ENCODE measurements at regions not wholly inside any gene's neighbourhood (a gene's known extent, or its start where the extent isn't known, plus 50 kb on each side); places are given as distances from the start of the nearest gene placed in this dataset.

- ChIA-PET POLR2A (no interaction called here), CTCF (no interaction called here), RAD21 (ENCODE audit: low non-redundant PET in 1 of 2, low total read pairs in 2 of 2, uncharacterized antibody in 2 of 2, unreplicated experiment in 2 of 2) (no interaction called here)
- Histone ChIP-seq H4K20me1 (ENCODE audit: insufficient read depth) (no peaks in the 10 kb centered on the region), H3K4me1 (ENCODE audit: control insufficient read depth in 1 of 2, insufficient read depth in 2 of 2, low read length in 2 of 2) (no peaks in the 10 kb centered on the region), H3K9me2 (ENCODE audit: insufficient read depth) (no peaks in the 10 kb centered on the region), H3K4me2 (ENCODE audit: low read length) (no peak overlapping the region), H3K27ac (ENCODE audit: low read depth, low read length) (no peak overlapping the region), H3K27me3 (ENCODE audit: insufficient read depth, low read length) (no peaks in the 10 kb centered on the region), H2AFZ (ENCODE audit: low read depth, low read length, poor library complexity, severe bottlenecking) (no peak overlapping the region), H3K79me2 (ENCODE audit: insufficient read depth, low read length) (no peaks in the 10 kb centered on the region), H3K9ac (ENCODE audit: low read length) (no peak overlapping the region), H3K9me3 (ENCODE audit: control insufficient read depth in 1 of 2, insufficient read depth in 1 of 2, low read depth in 1 of 2, low read length in 2 of 2) (peaks cover 4 to 11% of the 10 kb centered on the region in 2 experiments; a peak in 2 of 4 replicates), H3K36me3 (ENCODE audit: control insufficient read depth in 1 of 2, insufficient read depth in 2 of 2, low read length in 2 of 2) (no peaks in the 10 kb centered on the region), H3K4me3 (replicated peaks in 1 of 2; ENCODE audit: low read depth in 1 of 2, low read length in 2 of 2) (no peak overlapping the region)
- BruUV-seq (replicated peaks), result no TSS peak
- DNase-seq (ENCODE audit: low read depth, low spot score) (no peak), ATAC-seq (no peak)
- TF ChIP-seq CEBPB (IDR thresholded peaks at IDR 0.05; ENCODE audit: low read depth), result no peak
- TF ChIP-seq EGR1 (IDR thresholded peaks at IDR 0.05; ENCODE audit: low read depth), result no peak
- TF ChIP-seq JUND (IDR thresholded peaks at IDR 0.05), result no peak
- no peak for TF ChIP-seq ATF3 (IDR thresholded peaks at IDR 0.05)
- TF ChIP-seq, protein P1, sequence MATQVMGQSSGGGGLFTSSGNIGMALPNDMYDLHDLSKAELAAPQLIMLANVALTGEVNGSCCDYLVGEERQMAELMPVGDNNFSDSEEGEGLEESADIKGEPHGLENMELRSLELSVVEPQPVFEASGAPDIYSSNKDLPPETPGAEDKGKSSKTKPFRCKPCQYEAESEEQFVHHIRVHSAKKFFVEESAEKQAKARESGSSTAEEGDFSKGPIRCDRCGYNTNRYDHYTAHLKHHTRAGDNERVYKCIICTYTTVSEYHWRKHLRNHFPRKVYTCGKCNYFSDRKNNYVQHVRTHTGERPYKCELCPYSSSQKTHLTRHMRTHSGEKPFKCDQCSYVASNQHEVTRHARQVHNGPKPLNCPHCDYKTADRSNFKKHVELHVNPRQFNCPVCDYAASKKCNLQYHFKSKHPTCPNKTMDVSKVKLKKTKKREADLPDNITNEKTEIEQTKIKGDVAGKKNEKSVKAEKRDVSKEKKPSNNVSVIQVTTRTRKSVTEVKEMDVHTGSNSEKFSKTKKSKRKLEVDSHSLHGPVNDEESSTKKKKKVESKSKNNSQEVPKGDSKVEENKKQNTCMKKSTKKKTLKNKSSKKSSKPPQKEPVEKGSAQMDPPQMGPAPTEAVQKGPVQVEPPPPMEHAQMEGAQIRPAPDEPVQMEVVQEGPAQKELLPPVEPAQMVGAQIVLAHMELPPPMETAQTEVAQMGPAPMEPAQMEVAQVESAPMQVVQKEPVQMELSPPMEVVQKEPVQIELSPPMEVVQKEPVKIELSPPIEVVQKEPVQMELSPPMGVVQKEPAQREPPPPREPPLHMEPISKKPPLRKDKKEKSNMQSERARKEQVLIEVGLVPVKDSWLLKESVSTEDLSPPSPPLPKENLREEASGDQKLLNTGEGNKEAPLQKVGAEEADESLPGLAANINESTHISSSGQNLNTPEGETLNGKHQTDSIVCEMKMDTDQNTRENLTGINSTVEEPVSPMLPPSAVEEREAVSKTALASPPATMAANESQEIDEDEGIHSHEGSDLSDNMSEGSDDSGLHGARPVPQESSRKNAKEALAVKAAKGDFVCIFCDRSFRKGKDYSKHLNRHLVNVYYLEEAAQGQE (IDR thresholded peaks at IDR 0.05; ENCODE audit: low read depth), result no peak
- no peak for TF ChIP-seq TCF7L2 (IDR thresholded peaks at IDR 0.05; ENCODE audit: borderline replicate concordance, extremely low read depth, insufficient read depth, insufficient read length)
- TF ChIP-seq FOSL1 (IDR thresholded peaks at IDR 0.05; ENCODE audit: low read depth), result no peak
- no peak for TF ChIP-seq SIN3A (IDR thresholded peaks at IDR 0.05; ENCODE audit: low read depth)
- TF ChIP-seq POLR2AphosphoS5 (IDR thresholded peaks at IDR 0.05; ENCODE audit: low read depth, low read length), result no peak
- TF ChIP-seq, protein P2, sequence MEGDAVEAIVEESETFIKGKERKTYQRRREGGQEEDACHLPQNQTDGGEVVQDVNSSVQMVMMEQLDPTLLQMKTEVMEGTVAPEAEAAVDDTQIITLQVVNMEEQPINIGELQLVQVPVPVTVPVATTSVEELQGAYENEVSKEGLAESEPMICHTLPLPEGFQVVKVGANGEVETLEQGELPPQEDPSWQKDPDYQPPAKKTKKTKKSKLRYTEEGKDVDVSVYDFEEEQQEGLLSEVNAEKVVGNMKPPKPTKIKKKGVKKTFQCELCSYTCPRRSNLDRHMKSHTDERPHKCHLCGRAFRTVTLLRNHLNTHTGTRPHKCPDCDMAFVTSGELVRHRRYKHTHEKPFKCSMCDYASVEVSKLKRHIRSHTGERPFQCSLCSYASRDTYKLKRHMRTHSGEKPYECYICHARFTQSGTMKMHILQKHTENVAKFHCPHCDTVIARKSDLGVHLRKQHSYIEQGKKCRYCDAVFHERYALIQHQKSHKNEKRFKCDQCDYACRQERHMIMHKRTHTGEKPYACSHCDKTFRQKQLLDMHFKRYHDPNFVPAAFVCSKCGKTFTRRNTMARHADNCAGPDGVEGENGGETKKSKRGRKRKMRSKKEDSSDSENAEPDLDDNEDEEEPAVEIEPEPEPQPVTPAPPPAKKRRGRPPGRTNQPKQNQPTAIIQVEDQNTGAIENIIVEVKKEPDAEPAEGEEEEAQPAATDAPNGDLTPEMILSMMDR (IDR thresholded peaks at IDR 0.05 in 2 of 3, conservative IDR thresholded peaks at IDR 0.05 in 1 of 3; ENCODE audit: borderline replicate concordance in 1 of 3, insufficient read depth in 1 of 3, low read depth in 2 of 3, low read length in 2 of 3), result no peak
- TF ChIP-seq CBX3 (IDR thresholded peaks at IDR 0.05; ENCODE audit: low read depth), result no peak
- TF ChIP-seq POLR2A (IDR thresholded peaks at IDR 0.05; ENCODE audit: borderline replicate concordance, extremely low read depth, insufficient read depth, insufficient read length), result no peak
- intact Hi-C loops (cut with micrococcal nuclease), result no loop called here
These were observed 712.5 kb downstream of the DCDC2C start for GRCh38 chr2:4415810-4416413.
